NCI-H345 treated with DMSO at 0.1 percent for 48 hours (cell line): ENCODE measurements at regions not wholly inside any gene's neighbourhood (a gene's known extent, or its start where the extent isn't known, plus 50 kb on each side); places are given as distances from the start of the nearest gene placed in this dataset.

Experiments
- DNase-seq: peaks from one replicate; lab custom pipeline; 2025; ENCODE audit not compliant: unreplicated experiment; lab: John Stamatoyannopoulos, UW

- DNase-seq: peak; percentile 94
Measured at GRCh38 chr12:82174936-82175335, 183.3 kb downstream of the CCDC59 start.

- peak; percentile 46 for DNase-seq
Measured at GRCh38 chr12:82174383-82174782, 183.8 kb downstream of the CCDC59 start.

GRCh38 chr12:82149045-82149444, 209.1 kb downstream of the CCDC59 start:
- no peak for DNase-seq

- no peak for DNase-seq
Measured at GRCh38 chr12:82146740-82147139, 211.4 kb downstream of the CCDC59 start.

- no peak for DNase-seq
Measured at GRCh38 chr12:82144505-82144904, 213.7 kb downstream of the CCDC59 start.

GRCh38 chr12:82132390-82132789, 225.8 kb downstream of the CCDC59 start:
- DNase-seq: no peak

- DNase-seq: no peak
Measured at GRCh38 chr12:82130762-82131161, 227.4 kb downstream of the CCDC59 start.

- DNase-seq: no peak
Measured at GRCh38 chr12:82124711-82125380, 233.3 kb downstream of the CCDC59 start.

GRCh38 chr12:82121545-82121944, 236.6 kb downstream of the CCDC59 start:
- no peak for DNase-seq

- DNase-seq: no peak
Measured at GRCh38 chr12:82120901-82121300, 237.3 kb downstream of the CCDC59 start.

- no peak for DNase-seq
Measured at GRCh38 chr12:82109243-82109642, 248.9 kb downstream of the CCDC59 start.

GRCh38 chr12:82108615-82109014, 249.6 kb downstream of the CCDC59 start:
- no peak for DNase-seq

- no peak for DNase-seq
Measured at GRCh38 chr12:82099216-82099615, 259.0 kb downstream of the CCDC59 start.

- no peak for DNase-seq
Measured at GRCh38 chr12:82097877-82098276, 260.3 kb downstream of the CCDC59 start.

- no peak for DNase-seq
Measured at GRCh38 chr12:82097438-82097837, 260.7 kb downstream of the CCDC59 start.

GRCh38 chr12:82090165-82090564, 268.0 kb downstream of the CCDC59 start:
- no peak for DNase-seq

GRCh38 chr12:82089369-82090121, 268.6 kb downstream of the CCDC59 start:
- no peak for DNase-seq

- no peak for DNase-seq
Measured at GRCh38 chr12:82082501-82082900, 275.7 kb downstream of the CCDC59 start.

- DNase-seq: no peak
Measured at GRCh38 chr12:82069931-82070514, 288.2 kb downstream of the CCDC59 start.

- DNase-seq: no peak
Measured at GRCh38 chr12:82058197-82058596, 299.0 kb upstream of the PPFIA2 start.

- no peak for DNase-seq
Measured at GRCh38 chr12:82057770-82058169, 298.6 kb upstream of the PPFIA2 start.

- no peak for DNase-seq
Measured at GRCh38 chr12:82055391-82055790, 296.2 kb upstream of the PPFIA2 start.
